ENCODE measurements at regions not wholly inside any gene's neighbourhood (a gene's known extent, or its start where the extent isn't known, plus 50 kb on each side); places are given as distances from the start of the nearest gene placed in this dataset.
"Not testable (repeated sequence)": the region's sequence is repeated elsewhere in the genome, so short reads cannot be mapped to it uniquely, and the experiment has no call there.

GRCh38 chr4:114034189-114034588 lies 54.7 kb upstream of the ARSJ start:
- Mint-ChIP-seq H3K9me3 (no peaks in the 10 kb centered on the region), H3K36me3 (ENCODE audit: low read depth) (no peaks in the 10 kb centered on the region), H3K27me3 (peaks cover 4% of the 10 kb centered on the region), H3K27ac (no peak overlapping the region), H3K4me3 (no peak overlapping the region), H3K4me1 (ENCODE audit: low read depth) (no peaks in the 10 kb centered on the region)

GRCh38 chr4:114036426-114036825 lies 57.0 kb upstream of the ARSJ start:
- Mint-ChIP-seq H3K27me3 (peaks cover 4% of the 10 kb centered on the region), H3K4me1 (ENCODE audit: low read depth) (peaks cover 10% of the 10 kb centered on the region), H3K9me3 (no peaks in the 10 kb centered on the region), H3K27ac (no peak overlapping the region), H3K36me3 (ENCODE audit: low read depth) (no peaks in the 10 kb centered on the region), H3K4me3 (no peak overlapping the region)

GRCh38 chr4:114036864-114037263 lies 57.4 kb upstream of the ARSJ start:
- Mint-ChIP-seq H3K9me3 (no peaks in the 10 kb centered on the region), H3K4me1 (ENCODE audit: low read depth) (peaks cover 10% of the 10 kb centered on the region), H3K4me3 (no peak overlapping the region), H3K27ac (no peak overlapping the region), H3K36me3 (ENCODE audit: low read depth) (no peaks in the 10 kb centered on the region), H3K27me3 (peaks cover 4% of the 10 kb centered on the region)

- Mint-ChIP-seq H3K36me3 (ENCODE audit: low read depth) (no peaks in the 10 kb centered on the region), H3K9me3 (no peaks in the 10 kb centered on the region), H3K27me3 (peaks cover 4% of the 10 kb centered on the region), H3K27ac (no peak overlapping the region), H3K4me1 (ENCODE audit: low read depth) (peaks cover 10% of the 10 kb centered on the region), H3K4me3 (no peak overlapping the region)
These were observed 58.5 kb upstream of the ARSJ start for GRCh38 chr4:114037988-114038387.

- peaks cover 10% of the 10 kb centered on the region for H3K4me1 Mint-ChIP-seq (ENCODE audit: low read depth)
- H3K36me3 Mint-ChIP-seq (ENCODE audit: low read depth), result no peaks in the 10 kb centered on the region
- H3K9me3 Mint-ChIP-seq, result no peaks in the 10 kb centered on the region
These were observed 59.4 kb upstream of the ARSJ start for GRCh38 chr4:114038762-114039387.

GRCh38 chr4:114040319-114041116 lies 61.1 kb upstream of the ARSJ start:
- no peaks in the 10 kb centered on the region for H3K36me3 Mint-ChIP-seq (ENCODE audit: low read depth)
- no peaks in the 10 kb centered on the region for H3K9me3 Mint-ChIP-seq
- H3K4me3 Mint-ChIP-seq, result no peak overlapping the region
- no peak overlapping the region for H3K27ac Mint-ChIP-seq
- H3K27me3 Mint-ChIP-seq, result no peaks in the 10 kb centered on the region
- H3K4me1 Mint-ChIP-seq (ENCODE audit: low read depth), result peaks cover 10% of the 10 kb centered on the region

More at GRCh38 chr4:114038762-114039387, 59.4 kb upstream of the ARSJ start:
- Mint-ChIP-seq H3K27me3 (peaks cover 4% of the 10 kb centered on the region), H3K4me3 (no peak overlapping the region), H3K27ac (no peak overlapping the region)

GRCh38 chr4:114041117-114041475 lies 61.6 kb upstream of the ARSJ start:
- Mint-ChIP-seq H3K27me3 (no peaks in the 10 kb centered on the region), H3K9me3 (no peaks in the 10 kb centered on the region), H3K27ac (no peak overlapping the region), H3K4me3 (no peak overlapping the region), H3K4me1 (ENCODE audit: low read depth) (peaks cover 10% of the 10 kb centered on the region), H3K36me3 (ENCODE audit: low read depth) (no peaks in the 10 kb centered on the region)

- Mint-ChIP-seq H3K36me3 (ENCODE audit: low read depth) (no peaks in the 10 kb centered on the region), H3K4me1 (ENCODE audit: low read depth) (peaks cover 10% of the 10 kb centered on the region), H3K27ac (no peak overlapping the region), H3K4me3 (no peak overlapping the region), H3K27me3 (no peaks in the 10 kb centered on the region), H3K9me3 (no peaks in the 10 kb centered on the region)
These were observed 63.7 kb upstream of the ARSJ start for GRCh38 chr4:114043116-114043515.

GRCh38 chr4:114044351-114044750 lies 64.9 kb upstream of the ARSJ start:
- not testable (repeated sequence) for H3K4me3 Mint-ChIP-seq; H3K27me3 Mint-ChIP-seq; H3K9me3 Mint-ChIP-seq; H3K36me3 Mint-ChIP-seq (ENCODE audit: low read depth); H3K27ac Mint-ChIP-seq; H3K4me1 Mint-ChIP-seq (ENCODE audit: low read depth)

- H3K27me3 Mint-ChIP-seq, result no peaks in the 10 kb centered on the region
- H3K4me1 Mint-ChIP-seq (ENCODE audit: low read depth), result no peaks in the 10 kb centered on the region
- H3K9me3 Mint-ChIP-seq, result no peaks in the 10 kb centered on the region
- H3K36me3 Mint-ChIP-seq (ENCODE audit: low read depth), result no peaks in the 10 kb centered on the region
- H3K27ac Mint-ChIP-seq, result no peak overlapping the region
- H3K4me3 Mint-ChIP-seq, result no peak overlapping the region
These were observed 66.9 kb upstream of the ARSJ start for GRCh38 chr4:114046331-114046730.

GRCh38 chr4:114048154-114048553 lies 68.7 kb upstream of the ARSJ start:
- H3K27ac Mint-ChIP-seq; H3K36me3 Mint-ChIP-seq (ENCODE audit: low read depth); H3K9me3 Mint-ChIP-seq; H3K4me3 Mint-ChIP-seq; H3K27me3 Mint-ChIP-seq; H3K4me1 Mint-ChIP-seq (ENCODE audit: low read depth): not testable (repeated sequence)

GRCh38 chr4:114052227-114052626 lies 72.8 kb upstream of the ARSJ start:
- Mint-ChIP-seq H3K4me3 (no peak overlapping the region), H3K36me3 (ENCODE audit: low read depth) (no peaks in the 10 kb centered on the region), H3K27me3 (no peaks in the 10 kb centered on the region), H3K4me1 (ENCODE audit: low read depth) (no peaks in the 10 kb centered on the region), H3K27ac (no peak overlapping the region), H3K9me3 (peaks cover 6% of the 10 kb centered on the region)

- Mint-ChIP-seq H3K27me3 (no peaks in the 10 kb centered on the region), H3K36me3 (ENCODE audit: low read depth) (no peaks in the 10 kb centered on the region), H3K9me3 (peaks cover 6% of the 10 kb centered on the region), H3K27ac (no peak overlapping the region), H3K4me3 (no peak overlapping the region), H3K4me1 (ENCODE audit: low read depth) (no peaks in the 10 kb centered on the region)
These were observed 77.2 kb upstream of the ARSJ start for GRCh38 chr4:114056599-114056998.

GRCh38 chr4:114057746-114058145 lies 78.3 kb upstream of the ARSJ start:
- Mint-ChIP-seq H3K4me1 (ENCODE audit: low read depth) (no peaks in the 10 kb centered on the region), H3K36me3 (ENCODE audit: low read depth) (no peaks in the 10 kb centered on the region), H3K9me3 (peaks cover 6% of the 10 kb centered on the region), H3K27me3 (no peaks in the 10 kb centered on the region), H3K4me3 (no peak overlapping the region), H3K27ac (no peak overlapping the region)

GRCh38 chr4:114062499-114062898 lies 83.1 kb upstream of the ARSJ start:
- H3K4me1 Mint-ChIP-seq (ENCODE audit: low read depth), result no peaks in the 10 kb centered on the region
- H3K9me3 Mint-ChIP-seq, result no peaks in the 10 kb centered on the region

GRCh38 chr4:114072781-114073180 lies 93.3 kb upstream of the ARSJ start:
- Mint-ChIP-seq H3K36me3 (ENCODE audit: low read depth) (no peaks in the 10 kb centered on the region), H3K9me3 (no peaks in the 10 kb centered on the region), H3K4me1 (ENCODE audit: low read depth) (no peaks in the 10 kb centered on the region), H3K27me3 (peaks cover 15% of the 10 kb centered on the region), H3K4me3 (no peak overlapping the region), H3K27ac (no peak overlapping the region)

More at GRCh38 chr4:114062499-114062898, 83.1 kb upstream of the ARSJ start:
- Mint-ChIP-seq H3K27me3 (no peaks in the 10 kb centered on the region), H3K36me3 (ENCODE audit: low read depth) (no peaks in the 10 kb centered on the region), H3K4me3 (no peak overlapping the region), H3K27ac (no peak overlapping the region)
